ENCODE measurements at regions not wholly inside any gene's neighbourhood (a gene's known extent, or its start where the extent isn't known, plus 50 kb on each side); places are given as distances from the start of the nearest gene placed in this dataset.

GRCh38 chr5:161212123-161212712 is 334.3 kb downstream of the GABRB2 start:
- TF ChIP-seq POLR2A (IDR thresholded peaks at IDR 0.05): no peak
- TF ChIP-seq, protein P1, sequence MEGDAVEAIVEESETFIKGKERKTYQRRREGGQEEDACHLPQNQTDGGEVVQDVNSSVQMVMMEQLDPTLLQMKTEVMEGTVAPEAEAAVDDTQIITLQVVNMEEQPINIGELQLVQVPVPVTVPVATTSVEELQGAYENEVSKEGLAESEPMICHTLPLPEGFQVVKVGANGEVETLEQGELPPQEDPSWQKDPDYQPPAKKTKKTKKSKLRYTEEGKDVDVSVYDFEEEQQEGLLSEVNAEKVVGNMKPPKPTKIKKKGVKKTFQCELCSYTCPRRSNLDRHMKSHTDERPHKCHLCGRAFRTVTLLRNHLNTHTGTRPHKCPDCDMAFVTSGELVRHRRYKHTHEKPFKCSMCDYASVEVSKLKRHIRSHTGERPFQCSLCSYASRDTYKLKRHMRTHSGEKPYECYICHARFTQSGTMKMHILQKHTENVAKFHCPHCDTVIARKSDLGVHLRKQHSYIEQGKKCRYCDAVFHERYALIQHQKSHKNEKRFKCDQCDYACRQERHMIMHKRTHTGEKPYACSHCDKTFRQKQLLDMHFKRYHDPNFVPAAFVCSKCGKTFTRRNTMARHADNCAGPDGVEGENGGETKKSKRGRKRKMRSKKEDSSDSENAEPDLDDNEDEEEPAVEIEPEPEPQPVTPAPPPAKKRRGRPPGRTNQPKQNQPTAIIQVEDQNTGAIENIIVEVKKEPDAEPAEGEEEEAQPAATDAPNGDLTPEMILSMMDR (IDR thresholded peaks at IDR 0.05): no peak

All from lower leg skin (tissue), 3 donors.